ENCODE measurements at regions not wholly inside any gene's neighbourhood (a gene's known extent, or its start where the extent isn't known, plus 50 kb on each side); places are given as distances from the start of the nearest gene placed in this dataset.

GRCh38 chr1:99589186-99589636 lies 56.7 kb upstream of the PALMD start:
- Histone ChIP-seq H2AFZ (ENCODE audit: low read length) (peak overlapping the region; percentile 91), H3K4me3 (ENCODE audit: extremely low read depth in 1 of 4, insufficient read depth in 2 of 4, low read depth in 3 of 4, low read length in 4 of 4) (no peak overlapping the region), H3K4me1 (replicated peaks in 1 of 4; ENCODE audit: control insufficient read depth in 3 of 4, insufficient read depth in 4 of 4, low read length in 3 of 4) (no peaks in the 10 kb centered on the region; a peak in 1 of 7 replicates), H3K4ac (replicated peaks; ENCODE audit: insufficient read length, low read depth, low read length) (no peak overlapping the region), H2BK5ac (ENCODE audit: low read depth, low read length) (no peak overlapping the region), H2BK15ac (ENCODE audit: low read length) (no peak overlapping the region), H3K79me2 (ENCODE audit: control insufficient read depth in 1 of 2, insufficient read depth in 2 of 2, low read length in 2 of 2) (no peaks in the 10 kb centered on the region), H4K91ac (replicated peaks; ENCODE audit: insufficient read length, low read length) (no peak overlapping the region), H3K27me3 (replicated peaks in 1 of 4; ENCODE audit: control insufficient read depth in 3 of 4, extremely low read depth in 1 of 4, insufficient read depth in 3 of 4, low read length in 3 of 4) (no peaks in the 10 kb centered on the region), H4K20me1 (replicated peaks in 1 of 2; ENCODE audit: control insufficient read depth in 1 of 2, insufficient read depth in 2 of 2, low read length in 2 of 2) (no peaks in the 10 kb centered on the region), H3K23me2 (ENCODE audit: low read depth, low read length) (no peaks in the 10 kb centered on the region), H3K18ac (ENCODE audit: extremely low read depth, low read length) (no peak overlapping the region), H2BK120ac (replicated peaks; ENCODE audit: low read depth, low read length) (no peak overlapping the region), H2BK20ac (ENCODE audit: low read length) (no peak overlapping the region), H3K14ac (ENCODE audit: insufficient read length) (no peak overlapping the region), H2BK12ac (ENCODE audit: low read depth, low read length) (no peak overlapping the region), H2AK5ac (ENCODE audit: low read depth, low read length) (no peak overlapping the region), H4K8ac (ENCODE audit: extremely low read depth, insufficient read depth, low read length) (no peak overlapping the region), H3K4me2 (ENCODE audit: insufficient read depth in 1 of 2, low read depth in 2 of 2, low read length in 2 of 2) (no peak overlapping the region), H3K23ac (ENCODE audit: insufficient read length) (no peak overlapping the region), H3K79me1 (ENCODE audit: low read depth, low read length) (no peaks in the 10 kb centered on the region), H3K9ac (replicated peaks in 1 of 4; ENCODE audit: extremely low read depth in 1 of 4, low read depth in 3 of 4, low read length in 3 of 4) (no peak overlapping the region), H3K36me3 (ENCODE audit: control insufficient read depth in 2 of 4, insufficient read depth in 4 of 4, low read length in 3 of 4) (no peaks in the 10 kb centered on the region), H3K56ac (replicated peaks; ENCODE audit: insufficient read length, low read depth, low read length) (no peak overlapping the region), H3K9me3 (ENCODE audit: insufficient read depth in 2 of 2, low read depth in 1 of 2, low read length in 1 of 2) (no peaks in the 10 kb centered on the region), H3K27ac (ENCODE audit: low read depth, low read length) (no peak overlapping the region), H4K5ac (ENCODE audit: insufficient read length, low read depth, low read length) (no peak overlapping the region)
- TF ChIP-seq MAX (IDR thresholded peaks at IDR 0.05) = no peak
- CTCF ChIA-PET (ENCODE audit: partially characterized antibody) = interaction anchor here (0.5 to 1.0 kb wide), 3 partner anchors 22 to 140 kb away, joined by 3 read pairs; no protein-coding TSS in a partner anchor
- FAIRE-seq = no peak
- WGBS, 2 experiments (ENCODE audit: extremely low coverage in 1 of 2, insufficient coverage in 1 of 2, insufficient read length in 1 of 2, insufficient replicate concordance in 2 of 2, low coverage in 1 of 2, low lambda C conversion rate in 2 of 2, missing lambda C conversion rate in 1 of 2) = 82% methylated on average over 4 of the region's 4 CpGs; no CpG with 5 or more reads in 1 of the 2 experiments
- DNase-seq (ENCODE audit: low read depth in 1 of 2, low spot score in 2 of 2) = no peak
- POLR2A ChIA-PET (ENCODE audit: partially characterized antibody) = interaction anchor here (0.6 kb wide), 1 partner anchor 12 kb away, joined by 3 read pairs; no protein-coding TSS in a partner anchor
